Upper lobe of right lung (tissue), 1 donor: ENCODE measurements at regions not wholly inside any gene's neighbourhood (a gene's known extent, or its start where the extent isn't known, plus 50 kb on each side); places are given as distances from the start of the nearest gene placed in this dataset.

Experiments used
- ATAC-seq: fragments of 200-7000 bp; cut with Tn5 transposase; one replicate; pipeline ENCODE4 v1.9.1; 2020; ENCODE audit warnings: mild to moderate bottlenecking, moderate library complexity
- DNase-seq: peaks from one replicate; pipeline ENCODE4 v3.0.0-alpha.2; 2020
- H3K27ac ChIP-seq: fragments of 200-600 bp; one replicate; pipeline ENCODE4 v1.8.0; 2022
- H3K27me3 ChIP-seq: fragments of 200-600 bp; one replicate; pipeline ENCODE4 v1.8.0; 2022; ENCODE audit warnings: mild to moderate bottlenecking
- H3K36me3 ChIP-seq: fragments of 200-600 bp; one replicate; pipeline ENCODE4 v1.8.0; 2022
- H3K4me1 ChIP-seq: fragments of 200-600 bp; one replicate; pipeline ENCODE4 v1.8.0; 2022
- H3K4me3 ChIP-seq: fragments of 200-600 bp; one replicate; pipeline ENCODE4 v1.8.0; 2022; ENCODE audit warnings: mild to moderate bottlenecking
- H3K9me3 ChIP-seq: fragments of 200-600 bp; one replicate; pipeline ENCODE4 v1.8.0; 2022
- intact Hi-C: fragments of 100-400 bp; cut with DNase I; formaldehyde crosslinking; loops from one replicate; pipeline ENCODE4 v1.11.0; 2022
- TF ChIP-seq, protein P1 (sequence below): fragments of 200-600 bp; IDR thresholded peaks from one replicate; pipeline ENCODE4 v1.8.0; 2022; ENCODE audit warnings: antibody characterized with exemption
- donor health status: DM: no; HTN: yes; CAD: no; lungs with severe emphysema.

DNA sequence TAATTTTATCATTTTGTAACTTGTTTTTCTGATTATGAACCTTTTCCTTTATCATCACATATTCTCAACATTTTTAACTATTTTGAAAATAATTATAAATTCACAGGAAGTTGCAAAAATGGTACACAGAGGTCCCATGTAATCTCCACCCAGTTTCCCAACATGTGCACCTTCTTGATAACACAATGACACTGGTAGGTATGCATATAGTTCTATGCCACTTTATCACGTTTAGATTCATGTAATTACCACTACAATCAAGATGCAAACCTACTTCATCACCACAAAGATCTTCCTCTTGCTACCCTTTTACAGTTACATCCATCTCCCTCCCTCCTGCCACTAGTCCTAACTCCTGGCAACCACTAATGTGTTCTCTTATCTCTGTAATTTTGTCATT is 413.9 kb downstream of the SHQ1 start:
- H3K9me3 ChIP-seq: no peaks in the 10 kb centered on the region
- H3K4me3 ChIP-seq: no peak overlapping the region
- H3K36me3 ChIP-seq: no peaks in the 10 kb centered on the region
- H3K27ac ChIP-seq: no peak overlapping the region
- no peaks in the 10 kb centered on the region for H3K27me3 ChIP-seq
- ATAC-seq: no peak
- H3K4me1 ChIP-seq: peaks cover 21% of the 10 kb centered on the region
- DNase-seq: no peak
- intact Hi-C loops: no loop called here
- TF ChIP-seq, protein P1, sequence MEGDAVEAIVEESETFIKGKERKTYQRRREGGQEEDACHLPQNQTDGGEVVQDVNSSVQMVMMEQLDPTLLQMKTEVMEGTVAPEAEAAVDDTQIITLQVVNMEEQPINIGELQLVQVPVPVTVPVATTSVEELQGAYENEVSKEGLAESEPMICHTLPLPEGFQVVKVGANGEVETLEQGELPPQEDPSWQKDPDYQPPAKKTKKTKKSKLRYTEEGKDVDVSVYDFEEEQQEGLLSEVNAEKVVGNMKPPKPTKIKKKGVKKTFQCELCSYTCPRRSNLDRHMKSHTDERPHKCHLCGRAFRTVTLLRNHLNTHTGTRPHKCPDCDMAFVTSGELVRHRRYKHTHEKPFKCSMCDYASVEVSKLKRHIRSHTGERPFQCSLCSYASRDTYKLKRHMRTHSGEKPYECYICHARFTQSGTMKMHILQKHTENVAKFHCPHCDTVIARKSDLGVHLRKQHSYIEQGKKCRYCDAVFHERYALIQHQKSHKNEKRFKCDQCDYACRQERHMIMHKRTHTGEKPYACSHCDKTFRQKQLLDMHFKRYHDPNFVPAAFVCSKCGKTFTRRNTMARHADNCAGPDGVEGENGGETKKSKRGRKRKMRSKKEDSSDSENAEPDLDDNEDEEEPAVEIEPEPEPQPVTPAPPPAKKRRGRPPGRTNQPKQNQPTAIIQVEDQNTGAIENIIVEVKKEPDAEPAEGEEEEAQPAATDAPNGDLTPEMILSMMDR: no peak

DNA sequence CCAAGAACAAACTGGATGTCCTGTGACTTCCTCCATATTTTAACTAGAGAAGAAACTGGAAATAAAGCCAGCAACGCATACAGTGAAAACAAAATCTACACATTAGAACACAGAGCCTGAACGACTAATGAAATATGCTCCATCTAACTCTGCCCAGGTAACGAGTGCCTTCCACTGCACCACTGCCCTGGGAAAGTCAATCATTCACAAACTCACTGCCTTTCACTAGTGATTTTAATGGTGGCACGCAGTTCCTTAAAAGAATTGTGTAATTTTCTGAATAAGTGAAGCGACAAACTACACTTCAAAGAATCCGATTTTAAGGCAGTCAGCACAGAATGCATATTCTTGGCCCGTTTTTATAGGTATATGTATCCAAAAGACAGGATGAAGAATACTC is 416.0 kb downstream of the SHQ1 start:
- H3K27me3 ChIP-seq: no peaks in the 10 kb centered on the region
- ATAC-seq (no peak), DNase-seq (no peak)
- no peaks in the 10 kb centered on the region for H3K36me3 ChIP-seq
- no peak overlapping the region for H3K27ac ChIP-seq
- peaks cover 14% of the 10 kb centered on the region for H3K4me1 ChIP-seq
- TF ChIP-seq, protein P1: no peak
- H3K9me3 ChIP-seq: no peaks in the 10 kb centered on the region
- intact Hi-C loops: no loop called here
- no peak overlapping the region for H3K4me3 ChIP-seq

DNA sequence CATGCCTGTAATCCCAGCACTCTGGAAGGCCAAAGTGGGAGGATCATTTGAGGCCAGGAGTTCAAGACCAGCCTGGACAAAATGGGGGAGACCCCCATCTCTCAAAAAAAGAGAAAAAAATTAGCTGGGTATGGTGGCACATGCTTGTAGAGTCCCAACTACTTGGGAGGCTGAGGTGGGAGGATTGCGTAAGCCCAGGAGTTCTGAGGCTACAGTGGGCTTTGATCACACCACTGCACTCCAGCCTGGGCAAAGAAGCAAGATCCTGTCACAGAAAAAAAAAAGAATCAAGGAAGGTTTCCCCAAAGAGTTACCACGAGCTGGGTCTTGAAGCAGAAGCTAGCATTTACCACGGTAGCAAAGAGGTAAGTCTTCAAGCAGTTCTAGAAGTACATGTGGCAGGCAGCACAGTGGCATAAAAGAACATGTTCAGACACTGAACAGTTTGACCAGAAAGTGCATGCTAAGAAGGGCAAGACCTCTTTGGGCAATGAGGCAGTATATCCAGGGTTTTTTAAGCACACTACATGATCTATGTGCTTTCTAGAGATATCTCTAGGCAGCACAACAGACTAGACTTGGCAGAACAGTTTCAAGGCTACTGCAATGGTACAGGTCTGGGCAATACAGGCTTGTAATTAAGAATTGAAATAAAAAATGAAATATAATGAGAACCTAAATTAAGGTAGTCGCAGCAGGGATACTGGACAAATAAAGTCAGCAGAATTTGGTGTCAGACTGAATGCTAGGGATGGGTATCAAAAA is 418.5 kb downstream of the SHQ1 start:
- H3K36me3 ChIP-seq: no peaks in the 10 kb centered on the region
- DNase-seq: no peak
- TF ChIP-seq, protein P1: no peak
- peaks cover 16% of the 10 kb centered on the region for H3K4me1 ChIP-seq
- no peaks in the 10 kb centered on the region for H3K9me3 ChIP-seq
- intact Hi-C loops: no loop called here
- H3K27me3 ChIP-seq: no peaks in the 10 kb centered on the region
- ATAC-seq: no peak
- H3K27ac ChIP-seq: no peak overlapping the region
- no peak overlapping the region for H3K4me3 ChIP-seq

DNA sequence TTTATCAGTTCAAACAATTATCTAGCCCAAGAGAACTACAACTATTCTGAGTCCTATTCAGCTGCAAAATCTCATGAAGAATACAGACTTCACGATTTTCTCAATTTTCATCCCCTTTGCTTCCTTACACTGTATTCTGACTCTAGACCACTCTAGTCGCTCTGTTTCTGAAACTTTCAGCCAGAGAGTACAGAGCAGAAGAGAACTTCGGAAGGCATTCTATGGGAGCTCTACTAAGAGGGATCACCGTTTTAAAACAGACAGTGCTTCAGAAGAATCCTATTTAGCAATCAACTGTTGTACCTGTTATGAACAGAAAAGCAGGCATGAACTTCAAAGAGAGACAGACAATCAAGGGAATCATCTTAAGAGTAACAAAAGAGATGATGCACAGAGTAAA is 419.4 kb downstream of the SHQ1 start:
- H3K9me3 ChIP-seq: no peaks in the 10 kb centered on the region
- H3K36me3 ChIP-seq: no peaks in the 10 kb centered on the region
- no peak overlapping the region for H3K27ac ChIP-seq
- peaks cover 16% of the 10 kb centered on the region for H3K4me1 ChIP-seq
- H3K4me3 ChIP-seq: no peak overlapping the region
- TF ChIP-seq, protein P1: no peak
- DNase-seq: no peak
- no peak for ATAC-seq
- H3K27me3 ChIP-seq: no peaks in the 10 kb centered on the region
- intact Hi-C loops: no loop called here

DNA sequence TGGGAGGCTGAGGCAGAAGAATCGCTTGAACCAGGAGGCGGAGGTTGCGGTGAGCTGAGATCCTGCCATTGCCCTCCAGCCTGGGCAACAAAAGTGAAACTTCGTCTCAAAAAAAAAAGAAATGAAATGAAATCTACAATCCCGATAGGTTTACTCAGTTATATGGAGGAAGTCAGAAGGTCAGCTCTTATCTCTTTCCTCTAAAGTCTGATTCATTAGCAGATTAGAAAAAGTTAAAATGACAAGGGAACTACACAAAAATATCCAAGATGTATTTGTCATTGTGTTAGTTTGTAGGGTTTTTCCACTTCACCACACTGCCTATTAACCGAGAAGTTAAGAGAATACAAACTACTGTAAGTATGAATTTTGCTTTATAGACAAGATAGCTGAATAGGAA is 420.6 kb downstream of the SHQ1 start:
- H3K9me3 ChIP-seq: no peaks in the 10 kb centered on the region
- TF ChIP-seq, protein P1: no peak
- peaks cover 16% of the 10 kb centered on the region for H3K4me1 ChIP-seq
- no peak overlapping the region for H3K27ac ChIP-seq
- ATAC-seq (no peak), DNase-seq (no peak)
- no peak overlapping the region for H3K4me3 ChIP-seq
- H3K27me3 ChIP-seq: no peaks in the 10 kb centered on the region
- no peaks in the 10 kb centered on the region for H3K36me3 ChIP-seq
- intact Hi-C loops: no loop called here
